Glomerular visceral epithelial cell (primary cell): ENCODE measurements at regions not wholly inside any gene's neighbourhood (a gene's known extent, or its start where the extent isn't known, plus 50 kb on each side); places are given as distances from the start of the nearest gene placed in this dataset.
A peak's percentile ranks its signal among the peaks of the same experiment; 100 is the strongest.
"Not testable (repeated sequence)": the region's sequence is repeated elsewhere in the genome, so short reads cannot be mapped to it uniquely, and the experiment has no call there.

ENCODE experiments used
- DNase-seq: peaks from one replicate; pipeline ENCODE4 v3.0.0-alpha.2; 2016; ENCODE audit errors: extremely low spot score

GRCh38 chrX:25442499-25442898 is 426.7 kb upstream of the ARX start:
- no peak for DNase-seq

DNA sequence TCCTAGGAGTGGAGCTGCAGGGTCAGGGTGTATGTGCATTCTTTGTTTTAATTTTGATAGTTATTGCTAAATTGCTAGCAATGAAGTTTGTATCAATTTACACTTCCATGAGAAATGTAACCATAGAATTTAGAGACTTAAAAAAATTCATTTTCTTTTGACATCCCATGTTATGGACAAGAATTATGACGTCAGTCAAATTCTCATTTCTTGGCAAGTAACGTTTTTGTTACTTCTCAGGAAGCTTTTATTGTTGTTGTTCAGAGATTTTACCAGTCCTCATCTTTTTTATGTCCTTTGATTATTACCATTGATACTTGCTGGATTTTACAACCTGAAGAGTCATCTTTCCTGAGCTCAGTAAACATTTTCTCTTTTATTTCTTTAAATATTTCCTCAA is 417.5 kb upstream of the ARX start:
- DNase-seq: no peak

GRCh38 chrX:25432396-25432795 is 416.6 kb upstream of the ARX start:
- DNase-seq: no peak

- no peak for DNase-seq
Observed at GRCh38 chrX:25427873-25428555, 412.2 kb upstream of the ARX start.

- not testable (repeated sequence) for DNase-seq
Observed at GRCh38 chrX:25404163-25404562, 388.4 kb upstream of the ARX start.

DNA sequence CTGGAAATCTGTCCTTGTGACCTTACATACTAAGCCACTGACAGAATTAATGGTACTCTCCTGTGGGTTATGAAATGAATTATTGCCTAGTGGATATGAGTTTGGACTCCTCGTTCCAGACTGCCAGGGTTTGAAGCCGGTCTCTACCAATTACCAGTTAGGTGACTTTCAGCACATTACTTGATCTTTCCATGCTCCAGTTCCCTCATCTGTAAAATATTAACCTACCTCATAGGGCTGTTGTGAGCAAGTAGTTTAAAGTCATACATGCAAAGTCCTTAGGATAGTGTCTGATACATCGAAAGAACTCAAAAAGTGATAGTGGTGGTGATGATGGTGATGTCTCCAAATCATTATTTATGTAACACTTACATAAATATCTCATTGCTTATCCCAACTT is 373.5 kb upstream of the ARX start:
- DNase-seq: peak; percentile 2

DNA sequence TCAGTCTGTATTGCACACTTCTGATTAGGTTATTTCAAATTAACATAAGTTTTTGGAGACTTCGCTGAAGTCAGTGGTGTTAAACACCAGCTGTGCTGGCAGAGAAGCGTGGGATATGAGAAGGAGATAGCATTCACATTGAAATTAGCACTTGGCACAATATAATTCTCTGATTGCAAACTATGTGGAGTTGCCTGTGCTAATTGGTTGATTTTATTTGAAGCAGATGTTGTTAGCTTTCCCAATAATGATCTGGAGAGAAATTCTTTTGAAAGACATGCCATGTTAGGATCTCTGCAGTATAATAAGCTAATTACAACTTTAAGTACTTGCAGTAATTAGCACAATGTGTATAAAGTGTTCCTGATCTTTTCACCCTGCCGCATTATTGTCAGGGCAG is 367.4 kb upstream of the ARX start:
- no peak for DNase-seq

DNA sequence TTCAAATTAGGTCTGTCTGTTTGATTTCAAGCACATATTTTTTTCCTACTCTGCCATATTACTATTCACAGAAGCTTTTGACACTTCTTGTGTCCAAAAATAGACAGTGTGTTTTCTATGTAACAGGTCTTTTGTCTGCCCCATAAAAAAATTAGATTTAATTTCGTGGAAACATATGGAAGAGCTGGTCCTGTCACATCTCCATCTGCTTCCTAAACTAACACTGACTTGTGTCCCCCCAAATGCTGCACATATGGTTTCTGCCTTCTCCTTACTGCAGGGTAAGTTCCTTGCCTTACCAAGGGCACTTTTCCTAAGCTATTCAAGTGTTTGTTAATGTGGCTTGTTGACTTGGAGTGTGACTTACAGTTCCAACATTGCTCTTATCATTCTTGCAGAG is 340.7 kb upstream of the ARX start:
- DNase-seq: no peak

GRCh38 chrX:25344161-25344936 is 328.6 kb upstream of the ARX start:
- peak; percentile 33 for DNase-seq

DNA sequence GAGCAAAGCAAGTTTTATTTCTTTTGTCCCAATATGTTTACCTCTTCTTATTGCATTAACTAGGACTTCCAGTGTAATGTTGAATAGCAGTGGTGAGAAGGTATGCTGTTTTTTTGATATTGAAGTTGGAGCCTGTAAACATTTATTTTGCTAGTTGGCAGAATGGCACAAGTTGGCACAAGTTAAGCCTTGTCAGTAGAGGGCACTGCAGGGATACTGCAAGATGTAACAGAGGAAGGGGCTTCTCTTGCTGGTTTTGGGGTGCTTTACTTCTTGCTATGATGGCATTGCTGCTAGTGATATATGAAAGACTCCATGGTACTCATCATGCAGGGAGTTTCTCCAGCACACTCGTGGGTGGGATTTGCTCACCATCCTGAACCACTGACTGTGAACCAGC is 327.3 kb upstream of the ARX start:
- DNase-seq: no peak

GRCh38 chrX:25337841-25338240 is 322.1 kb upstream of the ARX start:
- no peak for DNase-seq

- peak; percentile 62 for DNase-seq
Observed at GRCh38 chrX:25300994-25301393, 285.2 kb upstream of the ARX start.

DNA sequence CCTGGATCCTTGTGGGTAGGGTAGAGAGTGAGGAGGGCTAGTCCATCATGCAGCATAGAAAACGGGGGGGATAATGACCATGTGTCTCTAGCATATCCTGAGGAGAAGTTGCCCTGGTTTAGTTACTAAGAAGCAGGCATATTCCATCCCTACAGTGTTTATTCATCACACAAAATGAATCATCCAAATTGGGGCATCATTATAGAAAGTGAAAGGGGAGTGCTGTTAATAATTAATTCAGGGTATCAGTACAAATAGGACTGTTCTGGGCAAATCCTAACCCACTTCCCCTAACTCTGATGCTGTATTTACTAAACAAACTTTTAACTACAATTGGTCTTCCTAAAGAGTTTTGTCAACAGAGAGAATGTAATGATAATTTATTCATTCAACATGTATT is 281.1 kb upstream of the ARX start:
- DNase-seq: peak; percentile 36

GRCh38 chrX:25295466-25295865 is 279.7 kb upstream of the ARX start:
- DNase-seq: peak; percentile 53

DNA sequence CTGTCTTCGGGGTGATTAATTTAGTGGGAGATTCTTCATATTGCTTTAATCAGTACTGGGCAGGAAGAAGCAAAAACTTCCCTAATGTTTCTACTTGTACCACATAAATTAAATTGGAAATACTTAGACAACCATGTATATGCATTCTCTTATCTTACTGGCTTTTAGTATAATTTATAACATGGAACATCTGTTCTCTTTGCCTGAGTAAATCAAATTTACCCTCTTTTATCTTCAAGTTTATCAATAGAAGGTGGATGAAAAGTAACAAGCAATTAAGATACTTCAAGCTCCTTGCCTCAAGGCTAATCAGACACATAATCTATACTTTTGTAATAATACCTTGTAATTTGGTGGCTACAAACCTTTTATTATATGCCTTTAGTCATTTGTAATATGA is 274.4 kb upstream of the ARX start:
- DNase-seq: no peak

- no peak for DNase-seq
Observed at GRCh38 chrX:25288676-25289075, 272.9 kb upstream of the ARX start.

DNA sequence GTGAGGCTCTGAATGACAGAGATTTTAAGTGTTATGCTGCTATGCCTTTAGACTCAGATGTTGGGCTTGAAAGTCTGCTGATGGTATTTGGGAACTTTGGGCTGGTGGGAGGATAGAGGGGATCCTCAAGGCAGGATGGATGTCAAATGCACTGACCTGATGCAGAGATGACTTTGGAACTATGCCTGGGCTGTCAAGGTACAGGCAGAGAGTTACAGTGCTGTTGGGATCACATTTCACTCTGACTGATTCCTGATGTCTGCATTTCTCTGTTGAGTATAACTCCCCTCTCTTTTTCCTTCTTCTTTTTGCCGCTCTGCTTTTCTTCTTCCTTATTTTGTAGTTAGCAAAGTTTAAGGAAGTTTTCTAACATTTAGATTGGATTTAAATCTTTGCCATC is 271.8 kb upstream of the ARX start:
- DNase-seq: no peak

- DNase-seq: no peak
Observed at GRCh38 chrX:25285598-25285997, 269.8 kb upstream of the ARX start.

- no peak for DNase-seq
Observed at GRCh38 chrX:25279510-25279909, 263.7 kb upstream of the ARX start.

- DNase-seq: no peak
Observed at GRCh38 chrX:25278341-25278740, 262.6 kb upstream of the ARX start.

DNA sequence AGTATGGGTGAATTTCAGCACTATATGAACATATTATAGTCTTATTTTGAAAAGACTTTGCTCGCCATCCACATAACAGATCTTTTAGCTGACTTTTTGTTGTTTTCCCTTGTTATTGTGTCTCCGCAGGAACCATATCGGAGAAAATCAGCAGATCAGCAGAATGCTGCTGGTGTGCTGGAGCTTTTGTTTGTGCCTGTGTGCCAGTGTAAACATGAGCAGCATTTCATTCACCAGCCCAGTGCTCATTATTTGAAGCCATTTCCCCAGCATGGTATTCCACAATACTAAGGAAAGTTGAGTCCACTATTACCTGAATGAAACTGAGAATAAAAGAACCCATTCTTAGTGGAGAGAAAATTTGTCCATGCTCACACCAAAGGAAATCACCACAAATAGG is 261.8 kb upstream of the ARX start:
- DNase-seq: no peak

- no peak for DNase-seq
Observed at GRCh38 chrX:25275159-25275558, 259.4 kb upstream of the ARX start.

DNA sequence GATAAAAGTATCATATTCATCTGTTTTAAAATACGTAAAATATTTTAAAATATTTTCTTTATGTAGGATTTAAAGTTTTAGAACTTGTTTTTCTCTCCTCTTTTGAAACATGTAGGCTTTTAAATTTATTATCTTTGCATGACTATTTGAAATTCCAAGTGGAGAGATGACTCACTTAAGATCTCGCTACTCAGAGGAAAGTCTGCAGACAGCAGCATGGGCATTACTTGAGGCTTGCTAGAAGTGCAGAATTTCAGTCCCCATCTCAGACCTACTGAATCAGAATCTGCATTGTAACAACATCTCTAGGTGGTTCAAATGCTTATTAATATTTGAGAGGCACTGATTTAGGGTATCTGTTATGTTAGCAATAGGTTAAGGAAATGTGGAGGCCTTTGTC is 225.7 kb upstream of the ARX start:
- DNase-seq: peak; percentile 1

- DNase-seq: no peak
Observed at GRCh38 chrX:25226151-25226550, 210.4 kb upstream of the ARX start.
